LHCN-M2 (cell line): ENCODE measurements at regions not wholly inside any gene's neighbourhood (a gene's known extent, or its start where the extent isn't known, plus 50 kb on each side); places are given as distances from the start of the nearest gene placed in this dataset.

Source experiments
- DNase-seq: peaks from one replicate; pipeline ENCODE4 v3.0.0-alpha.2; 2012; ENCODE audit warnings: low read depth

GRCh38 chr5:67273689-67274356 lies 77.2 kb upstream of the CD180 start:
- DNase-seq, result no peak

DNA sequence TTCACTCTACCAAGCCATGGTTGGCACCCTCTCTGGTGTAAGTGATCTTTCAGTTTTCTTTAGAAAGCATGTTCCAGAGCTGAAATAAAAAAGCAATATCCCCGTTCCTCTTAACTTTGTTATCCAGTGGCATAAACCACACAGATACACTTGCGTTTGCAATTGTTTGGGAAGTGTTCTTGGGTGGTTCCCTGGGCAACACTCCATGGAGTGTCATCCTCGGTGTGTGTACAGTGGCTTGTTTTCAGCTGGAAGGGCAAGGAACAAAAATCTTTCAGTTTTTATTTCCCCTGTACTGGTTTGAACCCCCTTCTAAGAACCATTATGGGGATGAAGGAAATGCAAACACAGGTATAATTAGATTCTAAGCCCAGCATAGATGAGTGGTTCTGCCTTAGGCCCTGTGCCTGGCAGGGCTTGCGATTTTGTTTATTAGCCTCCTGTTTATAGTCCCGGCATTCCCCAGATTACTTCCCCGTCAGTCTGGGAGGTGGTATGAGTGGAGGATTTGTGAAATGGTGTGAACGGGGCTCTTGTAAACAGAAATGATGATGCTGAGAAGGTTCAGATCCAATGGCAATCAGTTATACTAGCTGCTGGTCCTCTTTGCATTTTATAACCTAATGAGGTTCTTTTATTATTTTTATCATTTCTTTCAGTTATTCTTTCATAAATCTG lies 76.0 kb upstream of the CD180 start:
- DNase-seq, result peak; percentile 27

DNA sequence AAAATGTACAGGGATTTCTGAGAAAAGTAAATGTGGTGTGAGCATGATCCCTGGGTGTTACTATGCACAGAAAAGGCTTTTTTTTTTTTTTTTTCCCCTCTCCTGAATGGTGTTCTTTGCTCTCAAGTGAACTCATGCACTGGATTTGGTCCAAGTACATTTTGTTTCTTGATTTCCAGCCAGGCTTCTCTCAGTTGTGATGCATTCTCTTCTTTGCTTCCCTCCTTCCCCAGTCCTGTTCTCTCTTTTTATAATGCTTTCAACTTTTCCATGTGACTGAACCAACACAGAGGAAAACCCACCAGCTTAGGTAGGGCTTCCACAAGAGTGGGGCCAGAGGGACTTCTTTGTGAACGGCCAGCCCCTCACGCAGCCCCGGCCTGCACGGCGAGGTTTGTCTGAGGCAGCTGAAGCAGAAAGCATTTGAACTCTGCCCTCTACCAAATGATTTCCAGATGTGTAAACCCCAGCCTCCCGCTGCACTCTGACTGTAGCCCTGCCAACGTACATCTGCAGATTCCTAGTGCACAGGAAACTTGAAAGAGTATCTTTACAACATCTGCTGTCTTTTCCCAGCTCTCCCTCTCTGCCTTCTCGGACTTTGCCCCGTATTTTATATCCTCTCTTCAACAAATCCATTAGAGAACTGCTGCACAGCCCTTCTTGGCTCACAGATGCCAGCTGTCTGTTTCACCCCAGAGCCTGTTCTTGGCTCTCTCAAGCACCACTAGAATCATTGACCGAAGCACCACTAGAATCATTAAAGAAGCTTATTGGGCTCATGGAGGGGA lies 71.8 kb upstream of the CD180 start:
- DNase-seq, result peak; percentile 99

DNA sequence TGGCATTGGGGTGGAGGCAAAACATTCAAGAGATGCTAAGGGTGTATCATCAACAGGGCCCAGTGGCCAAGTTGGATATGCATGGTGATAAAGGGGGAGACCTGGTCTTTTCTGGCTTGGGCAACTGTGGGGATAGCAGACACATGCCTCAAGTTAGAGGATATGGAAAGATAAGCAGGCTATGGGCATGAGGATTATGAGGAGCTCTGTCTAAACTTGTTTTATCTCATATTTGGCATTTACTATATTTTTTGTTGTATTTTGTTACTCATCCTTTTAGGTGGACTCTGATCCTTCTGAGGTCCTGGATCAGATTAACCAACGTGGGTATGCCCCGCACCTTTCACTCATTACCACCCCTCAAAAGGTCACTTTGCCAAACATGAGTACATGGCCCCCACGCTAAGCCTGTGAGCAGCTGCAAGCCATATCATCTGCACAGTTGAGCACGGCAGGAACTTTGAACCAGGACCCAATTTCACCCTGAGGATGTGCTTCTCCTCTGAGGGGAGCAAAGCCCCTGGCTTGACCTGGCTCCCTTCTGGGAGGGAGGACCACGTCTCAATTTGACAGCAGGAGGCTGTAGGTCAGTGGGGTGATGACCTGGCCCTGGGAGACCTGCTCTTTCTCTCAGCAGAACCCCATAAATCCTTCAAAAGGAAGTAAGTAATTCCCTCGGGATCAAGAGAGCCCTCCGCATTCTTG lies 71.1 kb upstream of the CD180 start:
- peak; percentile 80 for DNase-seq

DNA sequence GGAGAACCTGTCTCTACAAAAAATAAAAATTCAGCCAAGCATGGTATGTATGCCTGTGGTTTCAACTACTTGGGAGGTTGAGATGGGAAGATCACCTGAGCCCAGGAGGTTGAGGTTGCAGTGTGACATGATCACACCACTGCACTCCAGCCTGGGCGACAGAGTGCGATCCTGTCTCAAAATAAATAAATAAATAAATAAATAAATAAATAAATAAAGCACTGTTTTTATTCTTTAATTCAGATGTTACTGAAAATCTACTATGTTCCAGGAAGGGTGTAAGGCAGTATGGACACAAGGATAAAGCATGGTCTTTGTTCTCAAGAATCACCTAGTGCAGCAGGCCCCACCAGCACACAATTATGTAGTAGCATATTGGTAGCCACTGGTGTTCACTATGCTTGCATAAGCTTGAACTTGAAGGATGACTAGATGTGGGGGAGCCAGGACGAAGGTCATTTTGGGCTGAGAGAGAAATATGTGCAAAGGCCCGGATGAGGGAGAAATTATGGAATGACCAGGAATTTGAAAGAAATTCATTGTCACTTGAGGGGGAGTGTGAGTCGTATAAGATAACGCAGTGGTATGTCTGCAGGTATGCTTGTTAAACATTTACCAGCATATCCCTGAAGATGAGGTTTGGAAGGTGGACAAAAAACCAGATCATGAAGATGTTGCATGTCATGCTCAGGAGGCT lies 70.2 kb upstream of the CD180 start:
- no peak for DNase-seq

GRCh38 chr5:67265951-67266350 lies 69.4 kb upstream of the CD180 start:
- DNase-seq, result no peak

DNA sequence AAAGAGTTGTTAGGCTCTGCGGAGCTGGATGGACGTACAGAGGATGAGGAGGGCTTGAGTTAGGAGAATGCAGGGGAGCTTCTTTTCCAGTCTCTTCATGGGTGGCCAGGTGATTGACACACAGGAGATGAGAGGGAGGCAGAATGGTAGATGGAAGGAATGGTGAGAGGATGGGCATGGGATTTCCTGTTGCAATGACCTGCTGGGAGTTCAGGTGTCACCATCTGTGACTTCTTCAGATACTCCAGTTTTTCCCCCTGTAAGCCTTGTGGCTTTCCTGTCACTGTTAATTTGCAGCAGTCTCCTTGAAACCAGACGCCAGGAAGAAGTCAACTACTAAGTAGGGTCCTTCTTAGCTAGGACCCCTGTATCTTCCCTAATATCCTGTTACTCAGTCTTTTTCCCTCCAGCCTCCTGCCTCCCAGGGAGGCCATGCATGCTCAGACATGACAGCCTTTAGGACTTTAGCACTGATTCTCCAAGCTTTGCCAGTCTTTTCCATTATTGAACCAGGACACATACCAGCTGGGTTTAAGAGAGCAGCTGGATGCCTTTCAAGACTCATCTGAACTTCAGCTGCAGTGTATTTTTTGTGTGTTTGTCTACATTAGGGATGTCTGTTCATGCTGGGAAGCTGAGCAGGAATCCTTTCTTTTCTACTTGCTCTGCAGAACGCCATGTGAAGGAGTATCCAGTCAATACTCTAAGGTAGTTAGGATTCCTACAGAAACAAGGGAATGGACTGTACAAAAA lies 67.2 kb upstream of the CD180 start:
- DNase-seq, result no peak

- DNase-seq, result no peak
Observed at GRCh38 chr5:67262956-67263355, 66.4 kb upstream of the CD180 start.

DNA sequence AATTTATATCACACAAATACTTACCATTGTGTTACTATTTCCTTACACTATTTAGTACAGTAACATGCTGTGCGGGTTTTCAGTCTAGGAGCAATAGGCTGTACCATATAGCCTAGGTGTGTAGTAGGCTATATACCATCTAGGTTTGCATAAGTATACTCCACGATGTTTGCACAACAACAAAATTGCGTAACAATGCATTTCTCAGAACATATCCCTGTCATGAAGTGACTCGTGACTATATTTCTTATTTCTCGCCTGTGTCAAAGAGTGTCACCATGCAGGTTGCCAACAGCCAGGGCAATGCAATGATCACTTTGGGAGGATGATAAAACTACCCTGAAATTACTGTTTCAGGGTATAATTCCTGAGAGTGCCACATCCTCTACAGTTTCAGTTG lies 65.6 kb upstream of the CD180 start:
- no peak for DNase-seq

DNA sequence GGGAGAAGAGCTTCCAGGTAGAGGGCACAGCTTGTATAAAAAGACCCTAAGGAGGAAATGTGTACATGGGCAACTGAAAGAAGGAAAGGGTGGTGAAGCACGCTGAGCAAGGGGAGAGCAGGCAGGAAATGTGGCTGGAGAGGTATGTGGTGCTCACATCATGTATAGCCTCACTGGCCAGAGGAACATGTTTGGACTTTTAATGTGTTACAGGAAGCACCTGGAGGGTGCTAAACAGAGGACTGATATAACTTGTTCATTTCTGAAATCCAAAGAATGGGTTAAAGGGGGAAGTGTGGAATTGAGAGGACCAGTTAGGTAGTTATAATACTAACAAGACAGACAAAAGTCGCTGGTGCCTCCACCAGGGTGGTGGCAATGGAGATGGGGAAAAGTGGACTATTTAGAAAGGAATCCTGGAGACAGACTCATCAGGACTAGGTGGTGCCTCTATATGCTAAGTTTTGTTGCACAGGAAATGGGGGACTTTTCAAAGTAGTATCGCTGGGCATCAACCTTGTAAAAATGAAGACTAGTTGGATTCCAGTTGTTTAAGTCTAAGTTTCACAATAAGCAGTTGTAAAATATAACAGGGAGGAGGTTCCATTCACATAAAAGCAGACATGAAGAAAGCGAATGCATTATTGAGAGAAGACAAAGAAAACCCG lies 63.1 kb upstream of the CD180 start:
- no peak for DNase-seq

DNA sequence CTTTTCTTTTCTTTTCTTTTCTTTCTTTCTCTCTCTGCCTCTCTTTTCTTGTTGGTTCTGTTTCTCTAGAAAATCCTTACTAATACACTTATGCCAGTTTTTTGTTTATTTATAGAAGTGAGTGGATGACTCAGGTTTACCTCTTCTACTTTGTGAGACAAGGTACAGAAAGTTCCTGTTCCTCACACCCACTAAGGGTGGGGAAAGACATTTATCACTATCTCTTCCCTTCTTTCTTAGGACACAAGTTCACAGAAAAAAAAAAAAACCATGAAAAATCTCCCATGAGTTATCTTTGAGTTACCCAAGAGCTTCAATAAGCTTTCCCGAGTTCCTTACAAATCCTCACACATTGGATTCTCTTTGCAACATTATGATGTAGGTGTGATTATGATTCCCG lies 60.9 kb upstream of the CD180 start:
- peak; percentile 29 for DNase-seq

DNA sequence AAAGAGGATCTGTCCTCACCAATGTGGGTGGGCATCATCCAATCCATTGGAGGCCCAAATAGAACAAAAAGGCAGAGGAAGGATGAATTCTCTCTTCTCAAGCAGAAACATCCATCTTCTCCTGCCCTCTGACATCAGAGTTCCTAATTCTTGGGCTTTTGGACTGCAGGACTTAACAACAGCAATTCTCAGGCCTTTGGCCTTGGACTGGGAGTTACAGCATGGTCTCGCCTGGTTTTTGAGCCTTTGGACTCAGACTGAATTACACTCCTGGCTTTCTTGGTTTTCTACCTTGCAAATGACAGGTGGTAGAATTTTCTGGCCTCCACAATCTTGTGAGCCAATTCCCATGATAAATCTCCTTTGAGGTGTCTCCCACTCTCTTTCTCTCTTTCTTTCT lies 60.5 kb upstream of the CD180 start:
- no peak for DNase-seq

DNA sequence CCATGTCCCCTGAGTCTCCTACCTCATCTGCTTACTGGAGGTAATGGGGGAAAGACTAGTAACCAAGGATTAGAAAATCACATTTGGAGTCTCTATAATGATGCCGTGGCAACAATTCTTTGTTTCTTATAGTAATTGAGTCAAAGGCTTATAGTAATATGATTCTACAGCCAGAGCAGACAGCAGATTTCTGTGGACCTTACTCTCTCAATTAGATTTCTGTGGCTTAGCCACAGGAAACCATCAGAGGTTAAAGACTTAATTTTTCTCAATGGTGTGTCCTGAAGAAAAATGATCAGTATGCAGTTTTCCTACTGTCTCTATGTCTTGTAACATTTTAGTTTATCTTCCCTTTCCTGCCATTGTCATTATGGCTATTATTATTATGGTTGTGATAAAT lies 59.3 kb upstream of the CD180 start:
- DNase-seq, result peak; percentile 33

GRCh38 chr5:67253911-67254310 lies 57.3 kb upstream of the CD180 start:
- no peak for DNase-seq

GRCh38 chr5:67249590-67249895 lies 52.9 kb upstream of the CD180 start:
- peak; percentile 83 for DNase-seq

DNA sequence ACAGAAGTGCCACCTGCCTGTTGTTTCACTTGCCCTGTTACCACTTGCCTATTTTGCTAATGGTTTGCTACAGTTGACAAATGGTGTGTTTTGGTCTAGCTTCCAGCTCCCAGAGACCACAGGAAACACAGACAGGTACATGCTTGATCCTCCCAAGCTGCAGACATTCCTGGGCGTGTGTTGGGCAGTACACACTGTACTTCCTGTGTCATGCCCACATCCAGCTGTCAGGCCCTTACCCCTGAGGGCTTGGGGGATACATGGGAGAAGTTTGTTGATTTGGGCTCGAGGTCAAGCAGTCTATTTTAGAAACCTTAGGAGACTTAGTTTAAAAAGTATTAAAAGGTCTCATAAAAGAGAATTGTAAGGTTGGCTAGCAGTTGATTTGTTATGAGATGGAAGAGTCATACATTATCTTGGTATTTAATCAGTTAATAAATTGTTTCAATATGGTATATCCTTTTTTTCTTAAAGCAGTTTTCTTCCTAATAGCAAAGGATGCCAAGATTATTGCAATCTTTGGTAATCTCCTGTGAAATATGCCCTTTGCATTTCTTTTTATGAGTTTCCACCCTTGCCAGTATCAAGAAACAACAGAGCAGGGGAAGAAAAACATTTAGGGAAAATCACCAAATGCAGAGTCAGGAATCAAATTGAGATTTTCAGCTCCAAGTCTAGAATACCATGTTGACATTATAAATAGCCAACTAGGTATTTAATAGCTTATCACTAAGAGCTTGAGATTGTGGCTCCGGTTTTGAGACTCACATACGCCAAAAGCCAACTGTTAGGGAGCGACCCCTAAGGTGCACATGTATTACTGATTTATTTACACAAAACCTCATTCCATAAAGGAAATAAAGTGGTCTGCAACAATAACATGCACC lies 52.3 kb upstream of the CD180 start:
- peak; percentile 92 for DNase-seq

DNA sequence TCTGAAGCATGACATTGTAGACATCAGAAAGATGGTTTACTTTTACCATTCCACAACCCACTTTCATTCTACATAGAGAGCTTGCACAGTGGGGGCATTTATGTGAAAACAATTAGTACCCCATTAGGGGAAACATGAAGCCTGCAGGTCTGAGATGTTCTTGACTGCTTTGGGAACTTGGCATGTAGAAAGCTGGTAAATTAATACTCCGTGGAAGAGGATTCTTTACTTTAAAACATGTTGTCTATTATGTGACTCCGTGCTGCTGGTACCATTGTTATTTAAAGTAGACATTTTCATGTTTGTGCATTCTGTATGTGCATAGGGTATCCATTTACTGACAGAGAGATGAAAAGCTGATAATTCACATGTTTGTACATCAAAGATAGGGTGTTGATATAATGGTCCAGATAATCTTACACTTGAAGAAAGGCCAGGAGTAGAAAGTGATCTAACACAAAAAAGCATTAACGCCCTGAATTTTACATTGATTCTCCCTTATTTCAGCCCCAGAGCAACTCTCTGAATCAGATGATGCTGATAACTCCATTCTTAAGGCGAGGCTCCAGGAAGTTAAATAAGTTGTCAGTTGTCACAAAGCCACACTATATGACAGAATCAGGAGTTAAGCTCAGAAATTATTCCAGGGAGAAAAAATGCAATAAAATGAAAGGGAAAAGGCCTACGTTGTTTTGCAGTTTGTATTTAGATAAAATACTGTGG lies 50.1 kb upstream of the CD180 start:
- no peak for DNase-seq
